ENCODE measurements at regions not wholly inside any gene's neighbourhood (a gene's known extent, or its start where the extent isn't known, plus 50 kb on each side); places are given as distances from the start of the nearest gene placed in this dataset.
A peak's percentile ranks its signal among the peaks of the same experiment; 100 is the strongest.

DNA sequence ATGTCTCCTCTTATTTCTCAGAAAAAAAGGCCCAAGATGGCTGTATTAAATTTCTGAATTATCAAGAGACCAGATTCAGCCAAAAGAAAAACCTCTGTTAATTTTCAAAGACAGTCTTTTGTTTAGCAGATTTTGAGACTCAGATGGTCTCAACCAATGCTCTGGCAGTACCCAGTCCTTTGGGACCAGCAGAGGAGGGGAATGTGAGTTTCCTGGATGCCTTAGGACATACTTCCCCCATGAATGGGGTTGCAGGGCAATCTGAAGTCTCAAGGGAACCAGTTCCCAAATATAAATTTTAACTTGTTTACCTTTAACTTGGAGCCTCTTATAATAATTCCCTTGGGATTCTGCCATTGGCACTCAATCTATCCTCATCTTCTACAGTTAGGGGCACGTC lies 107.8 kb upstream of the ZNF521 start:
- peak overlapping the region; percentile 59 for H2BK120ac ChIP-seq (ENCODE audit: low read depth, low read length)
- H4K8ac ChIP-seq (ENCODE audit: low read depth in 2 of 2, low read length in 2 of 2), result no peak overlapping the region
- dilution Hi-C loops (cut with HindIII; ENCODE audit: low sequenced_read_pairs, unreplicated experiment), result no loop called here
- H3K18ac ChIP-seq (ENCODE audit: low read depth, low read length), result no peak overlapping the region
- H3K27ac ChIP-seq (ENCODE audit: insufficient read depth, low read length), result no peak overlapping the region
- no peaks in the 10 kb centered on the region for H3K36me3 ChIP-seq (ENCODE audit: control insufficient read depth, insufficient read depth, low read length)
- H4K91ac ChIP-seq (ENCODE audit: insufficient read depth, low read depth, low read length), result no peak overlapping the region
- 0 out of 2 replicates have a peak overlapping the region, but pooled peaks have one; percentile 24 for H3K4ac ChIP-seq (ENCODE audit: low read depth, low read length)
- no peaks in the 10 kb centered on the region for H3K79me1 ChIP-seq (ENCODE audit: low read depth in 1 of 2, low read length in 2 of 2)
- CTCF ChIA-PET, result interaction anchor here (1.0 kb wide), 1 partner anchor 10 kb away, joined by 4 read pairs; no protein-coding TSS in a partner anchor
- H3K56ac ChIP-seq (ENCODE audit: extremely low read depth, insufficient read depth, low read length), result no peak overlapping the region
- no peaks in the 10 kb centered on the region for H3K9me3 ChIP-seq (ENCODE audit: control insufficient read depth, insufficient read depth, low read length)
- ATAC-seq (ENCODE audit: low read depth) (no peak), DNase-seq (no peak)
- no peak overlapping the region for H3K9ac ChIP-seq (ENCODE audit: low read depth, low read length)
- WGBS, 2 experiments (ENCODE audit: extremely low coverage in 2 of 2, insufficient read length in 1 of 2), result no CpG with 5 or more reads among the region's 1 CpG
- in situ Hi-C loops (cut with MboI; ENCODE audit: low sequenced_read_pairs), result no loop called here
- H3K4me1 ChIP-seq (ENCODE audit: control insufficient read depth, insufficient read depth, low read length), result peaks cover 17% of the 10 kb centered on the region
- H2AK9ac ChIP-seq (replicated peaks; ENCODE audit: low read depth, low read length, poor library complexity), result no peak overlapping the region
- H2BK20ac ChIP-seq (ENCODE audit: low read depth, low read length), result 0 out of 2 replicates have a peak overlapping the region, but pooled peaks have one; percentile 32
- no peaks in the 10 kb centered on the region for H3K27me3 ChIP-seq (ENCODE audit: control insufficient read depth, insufficient read depth, low read length)
- H3K4me2 ChIP-seq (ENCODE audit: low read depth, low read length), result no peak overlapping the region
- H3K4me3 ChIP-seq (ENCODE audit: insufficient read depth, low read depth, low read length), result no peak overlapping the region
- no TSS peak for BruUV-seq (replicated peaks)
- 0 out of 3 replicates have a peak overlapping the region, but pooled peaks have one; percentile 32 for H2BK15ac ChIP-seq (ENCODE audit: low read depth, low read length)
- POLR2A ChIA-PET (ENCODE audit: unreplicated experiment), result no interaction called here
- no peak overlapping the region for H2AFZ ChIP-seq (replicated peaks; ENCODE audit: low read length, poor library complexity)
- intact Hi-C loops (cut with micrococcal nuclease), result loop anchor here (5.0 kb wide), 2 partner anchors 108 to 293 kb away; partner anchors contain the start of gene ZNF521
- no peak overlapping the region for H2AK5ac ChIP-seq (ENCODE audit: low read depth, low read length)
- H3K23ac ChIP-seq (ENCODE audit: low read depth, low read length), result no peak overlapping the region
- 0 out of 2 replicates have a peak overlapping the region, but pooled peaks have one; percentile 35 for H3K14ac ChIP-seq (replicated peaks; ENCODE audit: low read depth, low read length)
- H3K9me1 ChIP-seq (ENCODE audit: insufficient read depth, low read length), result peaks cover 5% of the 10 kb centered on the region
- TF ChIP-seq CHD1 (IDR thresholded peaks at IDR 0.05; ENCODE audit: low read depth, low read length) (no peak), FOS (IDR thresholded peaks at IDR 0.05; ENCODE audit: low read depth, low read length) (no peak), POLR2A (IDR thresholded peaks at IDR 0.05; ENCODE audit: low read depth, low read length) (no peak), ELK1 (IDR thresholded peaks at IDR 0.05; ENCODE audit: borderline replicate concordance, low read depth, low read length) (no peak), RCOR1 (IDR thresholded peaks at IDR 0.05; ENCODE audit: insufficient replicate concordance, low read length) (no peak), MAZ (IDR thresholded peaks at IDR 0.05; ENCODE audit: borderline replicate concordance, low read depth, low read length) (no peak), NFE2L2 (IDR thresholded peaks at IDR 0.05; ENCODE audit: low read depth, low read length) (no peak), USF2 (IDR thresholded peaks at IDR 0.05; ENCODE audit: low read depth, low read length) (no peak)
- no peaks in the 10 kb centered on the region for H4K20me1 ChIP-seq (ENCODE audit: insufficient read depth, low read length)
- H4K5ac ChIP-seq (ENCODE audit: low read depth, low read length), result no peak overlapping the region; the same call in 1 of the 2 replicates
- no peak overlapping the region for H2BK5ac ChIP-seq (ENCODE audit: low read depth, low read length, poor library complexity, severe bottlenecking)

All from IMR-90 (cell line).